ENCODE measurements at regions not wholly inside any gene's neighbourhood (a gene's known extent, or its start where the extent isn't known, plus 50 kb on each side); places are given as distances from the start of the nearest gene placed in this dataset.
"Not testable (repeated sequence)": the region's sequence is repeated elsewhere in the genome, so short reads cannot be mapped to it uniquely, and the experiment has no call there.

DNA sequence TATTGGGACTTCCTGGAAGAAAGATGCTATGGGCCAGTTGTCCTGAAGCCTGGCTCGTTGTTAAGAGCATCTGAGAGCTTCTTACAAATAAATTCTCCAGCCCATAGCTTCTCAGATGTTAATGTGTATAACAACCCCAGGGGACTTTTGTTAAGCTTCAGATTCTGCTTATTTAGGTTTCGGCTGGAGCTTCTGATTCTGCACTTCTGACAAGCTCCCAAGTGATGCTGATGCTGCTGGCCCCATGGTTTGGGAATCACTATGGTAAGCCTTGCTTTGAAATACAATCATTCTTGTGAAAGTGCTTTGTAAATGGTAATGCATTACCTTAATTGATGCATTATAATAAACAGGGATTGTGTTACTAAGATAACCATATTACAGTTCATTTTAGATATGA lies 281.8 kb upstream of the PLD5 start:
- Histone ChIP-seq H3K4me2 (no peak overlapping the region), H4K20me1 (ENCODE audit: low read depth) (no peaks in the 10 kb centered on the region), H3F3A (ENCODE audit: low read depth) (no peaks in the 10 kb centered on the region), H3K27ac (no peak overlapping the region), H3K9me3 (ENCODE audit: low read depth) (no peaks in the 10 kb centered on the region), H3K4me3 (no peak overlapping the region), H3K27me3 (no peaks in the 10 kb centered on the region), H2AFZ (replicated peaks) (no peak overlapping the region), H3K4me1 (no peaks in the 10 kb centered on the region), H3K79me2 (ENCODE audit: low read depth) (no peaks in the 10 kb centered on the region), H3K36me3 (no peaks in the 10 kb centered on the region), H3K9ac (no peak overlapping the region)
- Mint-ChIP-seq H3K9me3 (no peaks in the 10 kb centered on the region), H3K27me3 (ENCODE audit: insufficient read depth, low read depth) (no peaks in the 10 kb centered on the region), H3K36me3 (no peaks in the 10 kb centered on the region), H3K4me1 (peaks cover 6% of the 10 kb centered on the region), H3K4me3 (no peak overlapping the region), H3K27ac (no peak overlapping the region)
- DNase-seq (ENCODE audit: low spot score), result no peak
- no peak for TF ChIP-seq EZH2phosphoT487 (IDR thresholded peaks at IDR 0.05)
- TF ChIP-seq EZH2 (IDR thresholded peaks at IDR 0.05), result no peak
- TF ChIP-seq, protein P1, sequence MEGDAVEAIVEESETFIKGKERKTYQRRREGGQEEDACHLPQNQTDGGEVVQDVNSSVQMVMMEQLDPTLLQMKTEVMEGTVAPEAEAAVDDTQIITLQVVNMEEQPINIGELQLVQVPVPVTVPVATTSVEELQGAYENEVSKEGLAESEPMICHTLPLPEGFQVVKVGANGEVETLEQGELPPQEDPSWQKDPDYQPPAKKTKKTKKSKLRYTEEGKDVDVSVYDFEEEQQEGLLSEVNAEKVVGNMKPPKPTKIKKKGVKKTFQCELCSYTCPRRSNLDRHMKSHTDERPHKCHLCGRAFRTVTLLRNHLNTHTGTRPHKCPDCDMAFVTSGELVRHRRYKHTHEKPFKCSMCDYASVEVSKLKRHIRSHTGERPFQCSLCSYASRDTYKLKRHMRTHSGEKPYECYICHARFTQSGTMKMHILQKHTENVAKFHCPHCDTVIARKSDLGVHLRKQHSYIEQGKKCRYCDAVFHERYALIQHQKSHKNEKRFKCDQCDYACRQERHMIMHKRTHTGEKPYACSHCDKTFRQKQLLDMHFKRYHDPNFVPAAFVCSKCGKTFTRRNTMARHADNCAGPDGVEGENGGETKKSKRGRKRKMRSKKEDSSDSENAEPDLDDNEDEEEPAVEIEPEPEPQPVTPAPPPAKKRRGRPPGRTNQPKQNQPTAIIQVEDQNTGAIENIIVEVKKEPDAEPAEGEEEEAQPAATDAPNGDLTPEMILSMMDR (IDR thresholded peaks at IDR 0.05), result no peak

DNA sequence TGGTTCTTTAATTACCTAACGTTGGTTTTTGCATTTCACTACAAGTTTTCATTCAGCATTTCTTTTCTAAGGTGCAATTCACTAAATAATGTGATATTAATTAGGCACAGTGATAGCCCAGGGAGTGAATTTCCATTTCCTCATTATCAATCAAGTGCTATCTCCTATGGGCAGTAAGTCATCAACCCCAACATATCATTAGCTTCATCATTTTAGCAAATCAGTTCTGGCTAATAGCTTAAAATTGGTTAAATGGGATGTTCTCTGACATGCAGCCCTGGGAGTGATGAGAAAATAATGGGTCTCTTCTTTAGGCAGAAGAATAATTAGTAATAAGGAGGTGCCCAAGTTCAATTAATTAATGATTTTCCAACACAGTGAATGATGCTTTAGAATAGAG lies 280.9 kb upstream of the PLD5 start:
- not testable (repeated sequence) for H3F3A ChIP-seq (ENCODE audit: low read depth); H3K27me3 Mint-ChIP-seq (ENCODE audit: insufficient read depth, low read depth); H3K27ac ChIP-seq; H3K9me3 ChIP-seq (ENCODE audit: low read depth); H3K36me3 ChIP-seq; H3K27ac Mint-ChIP-seq; H3K4me1 ChIP-seq; H3K4me1 Mint-ChIP-seq; H4K20me1 ChIP-seq (ENCODE audit: low read depth); H3K9me3 Mint-ChIP-seq; H3K4me3 Mint-ChIP-seq; H3K4me2 ChIP-seq; H3K9ac ChIP-seq; H3K27me3 ChIP-seq; H3K4me3 ChIP-seq; H3K36me3 Mint-ChIP-seq; H3K79me2 ChIP-seq (ENCODE audit: low read depth); DNase-seq (ENCODE audit: low spot score); H2AFZ ChIP-seq (replicated peaks)

DNA sequence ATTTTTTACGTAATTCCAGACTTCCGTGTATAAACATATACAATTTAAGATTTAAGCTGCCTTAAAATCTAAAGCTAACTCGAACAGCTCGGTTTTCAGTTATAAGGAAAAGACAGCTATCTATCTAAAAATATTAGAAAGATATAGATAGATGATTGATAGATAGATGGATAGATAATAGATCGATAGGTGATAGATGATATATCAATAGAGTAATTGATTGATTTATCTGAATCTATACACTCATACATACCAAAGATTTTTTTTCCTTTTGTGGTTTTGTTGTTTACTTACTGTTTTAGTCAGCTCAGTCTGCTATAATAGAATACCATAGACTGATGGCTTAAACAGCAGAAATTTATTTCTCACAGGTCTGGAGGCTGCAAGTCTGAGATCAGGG lies 278.5 kb upstream of the PLD5 start:
- no peaks in the 10 kb centered on the region for H3K79me2 ChIP-seq (ENCODE audit: low read depth)
- Mint-ChIP-seq H3K27ac (no peak overlapping the region), H3K4me3 (no peak overlapping the region), H3K4me1 (peaks cover 6% of the 10 kb centered on the region), H3K36me3 (no peaks in the 10 kb centered on the region), H3K27me3 (ENCODE audit: insufficient read depth, low read depth) (no peaks in the 10 kb centered on the region), H3K9me3 (no peaks in the 10 kb centered on the region)
- TF ChIP-seq EZH2phosphoT487 (IDR thresholded peaks at IDR 0.05), result no peak
- TF ChIP-seq EZH2 (IDR thresholded peaks at IDR 0.05), result no peak
- TF ChIP-seq, protein P1 (IDR thresholded peaks at IDR 0.05), result no peak
- no peaks in the 10 kb centered on the region for H3K36me3 ChIP-seq
- no peak overlapping the region for H3K4me2 ChIP-seq
- H3K27ac ChIP-seq, result no peak overlapping the region
- no peaks in the 10 kb centered on the region for H4K20me1 ChIP-seq (ENCODE audit: low read depth)
- no peak overlapping the region for H2AFZ ChIP-seq (replicated peaks)
- no peak overlapping the region for H3K4me3 ChIP-seq
- no peaks in the 10 kb centered on the region for H3K9me3 ChIP-seq (ENCODE audit: low read depth)
- H3K27me3 ChIP-seq, result no peaks in the 10 kb centered on the region
- no peak for DNase-seq (ENCODE audit: low spot score)
- H3F3A ChIP-seq (ENCODE audit: low read depth), result no peaks in the 10 kb centered on the region
- no peaks in the 10 kb centered on the region for H3K4me1 ChIP-seq
- H3K9ac ChIP-seq, result no peak overlapping the region

- H4K20me1 ChIP-seq (ENCODE audit: low read depth), result no peaks in the 10 kb centered on the region
- H3K27ac Mint-ChIP-seq, result no peak overlapping the region
- H3K9ac ChIP-seq, result no peak overlapping the region
- H3K27me3 ChIP-seq, result no peaks in the 10 kb centered on the region
- no peaks in the 10 kb centered on the region for H3K9me3 ChIP-seq (ENCODE audit: low read depth)
- H3K4me3 ChIP-seq, result no peak overlapping the region
- no peaks in the 10 kb centered on the region for H3K27me3 Mint-ChIP-seq (ENCODE audit: insufficient read depth, low read depth)
- H3K79me2 ChIP-seq (ENCODE audit: low read depth), result no peaks in the 10 kb centered on the region
- H3F3A ChIP-seq (ENCODE audit: low read depth), result no peaks in the 10 kb centered on the region
- peaks cover 2% of the 10 kb centered on the region for H3K9me3 Mint-ChIP-seq
- H3K36me3 Mint-ChIP-seq, result peaks cover 1% of the 10 kb centered on the region
- H3K36me3 ChIP-seq, result no peaks in the 10 kb centered on the region
- TF ChIP-seq EZH2 (IDR thresholded peaks at IDR 0.05) (no peak), EZH2phosphoT487 (IDR thresholded peaks at IDR 0.05) (no peak)
- TF ChIP-seq, protein P1 (IDR thresholded peaks at IDR 0.05), result no peak
- no peaks in the 10 kb centered on the region for H3K4me1 Mint-ChIP-seq
- no peak overlapping the region for H3K27ac ChIP-seq
- no peak overlapping the region for H3K4me3 Mint-ChIP-seq
- H3K4me2 ChIP-seq, result no peak overlapping the region
- H2AFZ ChIP-seq (replicated peaks), result no peak overlapping the region
- DNase-seq (ENCODE audit: low spot score), result no peak
- H3K4me1 ChIP-seq, result no peaks in the 10 kb centered on the region
Observed at GRCh38 chr1:242800521-242800920, 276.0 kb upstream of the PLD5 start.
